ENCODE measurements at regions not wholly inside any gene's neighbourhood (a gene's known extent, or its start where the extent isn't known, plus 50 kb on each side); places are given as distances from the start of the nearest gene placed in this dataset.
"Not testable (repeated sequence)": the region's sequence is repeated elsewhere in the genome, so short reads cannot be mapped to it uniquely, and the experiment has no call there.

DNA sequence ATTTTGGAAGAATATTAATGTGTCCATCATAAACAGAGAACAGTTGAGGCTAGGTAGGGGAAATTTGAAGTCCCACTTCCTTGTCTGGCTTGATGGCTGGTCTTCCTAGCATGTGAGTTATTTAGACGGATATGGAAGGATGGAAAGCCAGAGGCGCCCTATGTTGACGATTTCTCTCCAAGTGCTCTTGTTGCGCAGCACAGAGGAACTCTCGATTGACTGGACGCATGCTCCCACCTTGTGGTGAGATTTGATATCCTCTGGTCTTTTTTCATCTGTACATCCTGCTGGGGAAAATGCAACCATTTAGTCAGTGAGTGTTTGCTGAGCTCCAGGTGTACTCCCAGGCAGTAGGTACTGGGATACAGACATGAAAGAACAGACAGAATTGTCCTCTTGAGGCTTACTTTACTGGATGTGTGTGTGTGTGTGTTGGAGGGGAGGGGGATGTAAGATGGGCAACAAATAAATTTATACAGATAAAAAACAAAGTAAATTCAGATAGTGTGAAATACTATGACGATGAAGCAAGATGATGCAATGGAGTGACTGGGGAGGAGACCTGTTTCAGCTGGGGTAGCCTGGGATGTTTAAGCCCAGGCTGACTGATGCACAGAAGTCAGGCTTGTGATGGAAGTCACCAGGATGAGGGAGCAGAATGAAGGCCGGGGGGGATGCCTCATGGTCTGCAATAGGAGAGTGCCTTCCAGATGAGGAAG lies 137.2 kb downstream of the TRIM43 start:
- DNase-seq: peak; percentile 21 to 46

DNA sequence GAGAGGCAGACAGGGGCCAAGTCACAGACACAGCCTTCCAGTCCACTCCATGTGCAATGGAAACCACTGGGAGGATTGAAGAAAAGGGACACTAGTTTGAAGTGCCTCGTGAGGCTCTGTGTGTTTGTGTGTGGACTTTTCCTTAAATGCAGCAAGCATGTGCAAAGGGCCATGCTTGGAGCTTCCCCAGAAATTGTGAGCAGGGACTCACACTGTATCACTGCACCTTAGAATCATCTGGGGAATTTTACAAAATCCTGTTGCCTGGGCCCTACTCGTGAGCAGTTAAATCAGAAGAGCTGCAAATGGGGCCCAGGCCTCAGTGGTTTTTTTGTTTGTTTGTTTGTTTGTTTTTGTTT lies 137.8 kb downstream of the TRIM43 start:
- DNase-seq: no peak

GRCh38 chr2:95730813-95731212 lies 139.0 kb downstream of the TRIM43 start:
- DNase-seq: no peak

GRCh38 chr2:95734976-95735890 lies 143.4 kb downstream of the TRIM43 start:
- DNase-seq: peak in 1 of 2 donors; percentile 2

DNA sequence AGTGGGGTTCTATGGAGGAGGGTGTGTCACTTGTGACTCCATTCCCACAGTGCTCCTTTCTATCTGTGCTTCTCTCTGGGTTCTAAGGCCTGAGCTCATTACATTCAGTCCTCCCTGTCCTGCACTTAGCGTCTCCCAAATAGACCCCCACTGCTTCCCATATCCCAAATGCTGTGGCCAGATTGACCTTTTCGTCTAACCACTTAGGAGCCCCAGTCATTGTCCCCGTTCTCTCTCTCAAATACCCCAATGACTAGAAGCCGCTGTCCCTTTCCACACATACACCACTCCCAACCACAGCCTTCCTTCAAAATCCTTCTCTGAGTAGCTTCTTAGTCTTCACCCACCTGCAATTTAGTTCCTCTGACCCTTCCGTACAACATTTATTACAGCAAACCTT lies 146.5 kb downstream of the TRIM43 start:
- DNase-seq: no peak

GRCh38 chr2:95752126-95752525 lies 160.3 kb downstream of the TRIM43 start:
- not testable (repeated sequence) for DNase-seq

DNA sequence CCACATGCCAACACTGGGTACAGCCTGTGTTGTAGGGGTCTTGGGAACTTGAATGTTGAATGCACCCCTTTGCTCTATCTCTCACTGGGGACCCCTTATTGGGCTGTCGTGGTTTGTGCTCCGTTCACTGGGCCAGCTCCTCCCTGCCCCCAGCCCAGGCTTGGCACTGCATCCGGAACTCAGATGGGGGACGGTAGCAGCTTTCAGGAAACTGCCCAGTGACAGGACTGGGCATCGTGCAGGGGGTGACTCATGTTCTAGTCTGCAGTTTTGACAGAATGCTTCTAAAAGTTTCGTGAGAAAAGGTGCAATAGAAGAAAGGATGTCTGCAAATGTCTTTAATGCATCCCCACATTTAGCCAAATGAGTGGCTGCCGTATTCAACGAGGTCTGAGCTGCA lies 162.0 kb downstream of the TRIM43 start:
- not testable (repeated sequence) for DNase-seq

DNA sequence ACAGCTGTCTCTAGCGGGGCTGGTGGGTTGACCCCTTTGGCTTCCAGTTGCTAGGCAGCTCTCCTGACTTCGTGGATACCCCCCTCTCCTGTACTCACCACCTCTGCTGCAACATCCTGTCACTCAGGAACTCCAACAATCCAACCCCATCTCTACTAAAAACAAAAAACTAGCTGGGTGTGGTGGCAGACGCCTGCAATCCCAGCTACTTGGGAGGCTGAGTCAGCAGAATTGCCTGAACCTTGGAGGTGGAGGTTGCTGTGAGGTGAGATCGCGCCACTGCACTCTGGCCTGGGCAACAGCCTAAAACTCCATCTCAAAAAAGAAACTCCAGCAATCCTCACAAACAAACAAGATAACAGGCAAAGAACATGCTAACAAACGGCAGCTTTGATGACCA lies 162.4 kb downstream of the TRIM43 start:
- not testable (repeated sequence) for DNase-seq

DNA sequence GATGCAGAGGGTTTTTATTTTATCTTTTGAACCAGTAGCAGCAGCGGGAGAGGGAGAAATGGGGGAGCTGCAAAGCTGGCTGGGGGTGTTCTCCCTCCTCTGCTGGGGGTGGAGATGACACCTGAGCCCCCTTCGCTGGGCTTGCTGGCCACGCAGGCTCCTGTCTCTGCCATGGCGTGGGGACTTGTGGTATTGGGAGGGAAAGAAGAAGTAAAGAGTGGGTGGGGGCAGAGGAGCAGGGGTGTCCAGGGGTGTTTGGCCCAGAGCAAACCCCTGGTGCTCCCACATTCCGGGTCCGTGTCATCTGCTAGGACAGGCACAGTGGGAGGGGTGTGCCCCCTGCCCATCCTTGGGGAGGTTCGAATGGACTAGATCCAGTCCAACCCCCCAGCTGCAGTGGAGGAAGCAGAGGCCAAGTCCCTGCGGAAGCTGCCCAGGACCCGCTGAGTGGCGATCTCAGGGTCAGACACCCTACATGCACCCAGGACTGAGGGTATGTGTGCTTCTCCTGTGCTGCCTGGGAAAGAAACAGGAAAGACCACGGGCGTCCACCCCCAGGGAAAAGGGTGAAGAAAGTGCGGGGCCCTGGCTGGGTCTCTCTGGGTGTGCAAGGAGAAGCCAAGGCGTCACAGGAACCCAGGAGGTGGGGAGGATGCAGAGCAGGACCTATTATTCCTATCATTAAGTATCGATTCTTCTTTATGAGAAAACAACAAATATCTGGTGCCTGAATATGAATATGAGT lies 163.2 kb downstream of the TRIM43 start:
- not testable (repeated sequence) for DNase-seq

DNA sequence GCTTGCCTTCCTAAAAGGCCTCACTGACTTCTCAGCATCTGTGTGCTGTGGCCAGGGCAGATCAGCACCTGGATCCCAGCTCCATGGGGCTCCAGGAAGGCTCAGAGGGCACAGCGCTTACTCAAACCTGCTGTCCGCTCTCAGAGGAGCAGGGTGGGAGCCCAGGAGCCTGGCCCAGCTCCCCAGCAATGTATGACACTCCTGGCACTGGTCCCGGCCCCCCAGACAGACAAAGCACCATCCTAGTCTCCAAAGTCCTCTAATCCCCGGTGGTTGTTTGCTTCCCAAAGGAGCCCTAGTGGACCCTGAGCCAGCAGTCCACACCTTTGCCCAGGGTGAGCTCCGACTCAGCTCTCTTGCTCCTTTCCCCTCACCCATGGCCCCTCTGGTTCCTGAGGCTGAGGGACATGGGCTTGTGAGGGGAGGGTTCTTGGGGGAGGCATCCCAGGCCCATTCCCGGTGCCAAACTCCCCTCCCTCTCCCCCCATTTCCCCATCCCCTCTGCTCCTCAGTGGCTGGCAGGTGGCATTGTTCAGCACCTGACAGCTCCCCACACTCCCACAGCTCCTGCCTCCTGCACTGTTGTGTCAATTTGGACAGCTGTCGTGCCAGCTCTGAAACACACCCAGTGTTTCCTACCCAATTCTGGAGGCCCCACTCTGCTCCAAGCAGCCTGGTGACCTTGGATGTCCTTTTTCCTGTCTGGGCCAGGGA lies 164.3 kb downstream of the TRIM43 start:
- not testable (repeated sequence) for DNase-seq

GRCh38 chr2:95757988-95758387 lies 166.2 kb downstream of the TRIM43 start:
- DNase-seq: no peak

DNA sequence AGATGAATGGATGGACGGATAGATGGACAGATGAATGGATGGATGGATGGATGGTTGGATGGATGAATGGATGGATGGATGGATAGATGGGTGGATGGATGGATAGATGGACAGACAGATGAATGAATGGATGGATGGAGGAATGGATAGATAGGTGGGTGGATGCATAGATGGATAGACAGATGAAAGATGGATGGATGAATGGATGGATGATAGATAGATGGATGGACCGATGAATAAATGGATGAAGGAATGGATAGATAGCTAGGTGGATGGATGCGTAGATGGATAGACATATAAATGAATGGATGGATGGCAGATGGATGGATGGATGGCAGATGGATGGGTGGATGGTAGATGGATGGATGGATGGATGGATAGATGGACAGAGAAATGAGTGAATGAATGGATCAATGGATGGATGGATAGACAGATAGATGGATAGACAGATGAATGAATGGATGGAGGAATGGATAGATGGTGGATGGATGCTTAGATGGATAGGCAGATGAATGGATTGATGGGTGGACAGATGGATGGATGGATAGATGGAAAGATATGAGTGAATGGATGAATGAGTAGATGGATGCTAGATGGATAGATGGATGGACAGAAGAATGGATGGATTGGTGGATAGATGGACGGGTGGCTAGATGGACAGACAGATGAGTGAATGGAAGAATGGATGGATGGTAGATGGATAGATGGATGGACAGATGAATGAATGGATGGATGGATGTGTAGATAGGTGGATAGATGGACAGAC lies 167.9 kb downstream of the TRIM43 start:
- no peak for DNase-seq

DNA sequence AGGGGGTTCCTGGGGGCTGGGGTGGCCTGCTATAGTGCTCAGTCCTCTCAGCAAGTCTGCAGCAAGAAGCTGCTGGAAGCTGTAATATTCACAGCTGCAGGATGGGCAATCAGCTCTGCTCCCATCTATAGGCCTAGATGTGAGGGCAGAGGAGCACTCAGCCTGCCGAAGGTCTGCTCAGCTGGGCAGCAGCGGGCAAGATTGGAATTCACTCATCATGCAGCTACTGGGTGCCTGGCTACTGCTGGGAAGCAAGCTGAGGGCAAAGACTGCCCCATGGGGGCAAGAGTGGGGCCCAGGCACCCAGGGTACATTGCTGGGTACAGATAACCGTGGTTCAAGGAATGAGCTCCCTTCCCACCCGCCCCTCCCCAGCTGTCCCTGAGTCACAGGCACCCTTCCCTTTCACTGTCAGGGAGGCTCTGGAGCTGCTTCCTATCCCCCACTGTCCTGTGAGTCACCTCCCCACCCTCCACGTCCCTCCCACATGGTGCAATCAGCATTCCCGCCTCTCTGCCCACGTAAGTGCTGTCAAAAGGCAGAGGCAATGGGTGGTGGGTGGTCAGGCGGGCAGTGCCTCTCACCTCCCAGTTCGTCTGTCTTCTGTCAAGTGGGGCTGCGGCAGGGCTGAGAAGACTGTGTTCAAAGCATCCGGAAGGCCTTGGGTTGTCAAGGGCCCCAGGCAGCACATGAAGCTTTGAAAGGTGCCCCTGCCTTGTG lies 169.2 kb downstream of the TRIM43 start:
- no peak for DNase-seq

DNA sequence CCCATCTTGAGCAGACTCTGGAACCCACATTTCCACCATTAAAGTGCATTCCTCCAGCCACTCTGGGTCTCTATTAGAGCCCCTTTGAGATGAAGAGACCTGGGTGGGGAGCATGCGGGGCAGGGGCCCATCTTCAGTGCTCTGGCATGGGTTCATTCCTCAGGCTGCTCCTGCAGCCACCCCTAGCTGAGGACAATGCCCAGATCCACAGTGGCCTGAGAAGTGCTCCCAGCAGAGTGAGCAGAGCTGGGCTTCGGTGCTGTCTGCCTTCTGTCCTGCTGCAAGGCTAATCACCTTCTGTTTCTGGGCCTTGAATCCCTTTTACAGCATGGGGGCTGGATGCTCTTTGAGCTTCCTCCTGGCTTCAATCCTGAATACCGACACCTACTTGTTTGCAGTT lies 169.8 kb downstream of the TRIM43 start:
- DNase-seq: no peak

DNA sequence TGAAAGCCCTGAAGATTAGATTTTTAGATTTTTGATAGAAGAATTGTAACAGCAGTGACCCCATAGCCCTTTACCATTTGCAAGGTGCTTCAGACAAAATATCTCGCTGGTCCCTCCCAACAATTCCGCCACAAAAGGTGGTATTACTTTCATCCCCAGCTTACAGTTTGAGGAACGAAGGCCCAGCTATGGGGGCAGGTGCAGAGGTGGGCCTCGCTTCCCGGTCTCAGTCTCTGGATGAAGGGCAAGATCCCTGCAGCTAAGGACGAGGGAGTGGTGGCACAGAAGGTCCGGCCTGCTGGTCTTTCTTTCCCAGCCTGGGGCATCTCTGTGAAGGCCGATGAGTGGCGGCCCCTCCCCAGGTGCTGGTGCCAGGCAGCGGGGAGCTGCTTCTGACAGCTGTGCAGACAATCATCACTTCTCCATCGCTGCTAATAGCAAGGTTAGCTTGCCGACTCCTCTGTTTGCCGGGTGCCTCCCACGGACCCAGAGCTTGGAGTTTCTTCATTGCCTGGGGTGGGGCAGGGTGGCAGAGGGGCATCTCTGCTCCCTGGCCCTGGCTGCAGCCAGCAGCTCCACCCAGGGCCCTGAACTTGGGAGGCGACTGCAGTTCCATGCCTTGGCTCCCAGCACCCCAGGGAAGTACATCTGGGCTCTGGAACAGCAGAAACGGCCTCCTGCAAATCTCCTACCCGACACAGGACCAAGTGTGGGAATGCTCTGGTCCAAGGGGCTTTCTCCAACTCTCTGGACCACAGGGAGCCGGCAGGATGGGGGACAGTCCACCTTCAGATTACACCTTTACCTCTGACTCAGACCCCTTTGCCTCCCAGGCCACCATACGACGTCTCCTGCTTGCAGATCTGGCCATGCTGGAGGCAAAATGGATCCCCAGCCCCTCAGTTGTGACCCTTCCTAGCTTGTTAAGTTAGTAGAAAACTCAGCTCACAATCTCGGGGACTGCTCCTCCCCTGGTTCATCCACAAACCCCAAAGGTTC lies 170.5 kb downstream of the TRIM43 start:
- DNase-seq: not testable (repeated sequence)

DNA sequence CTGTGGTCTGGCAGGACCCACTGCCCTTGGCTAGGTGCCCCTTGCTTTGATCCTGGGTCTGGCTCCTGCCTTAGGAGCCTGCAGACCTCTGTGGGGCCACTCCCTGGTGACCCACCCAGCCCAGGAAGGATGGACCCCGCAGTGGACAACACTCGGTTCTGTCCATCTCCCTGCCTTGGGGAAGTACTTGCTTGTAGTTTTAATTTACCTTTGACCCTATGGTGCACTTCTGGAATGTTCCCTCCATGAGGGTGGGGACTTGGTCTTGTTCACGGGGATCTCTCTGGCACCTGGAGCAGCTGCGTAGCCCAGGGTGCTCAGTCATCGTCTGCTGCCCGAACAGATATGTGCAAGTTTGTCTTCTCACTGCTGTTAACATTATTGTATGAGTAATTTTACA lies 171.3 kb downstream of the TRIM43 start:
- not testable (repeated sequence) for DNase-seq

GRCh38 chr2:95764966-95765365 lies 173.2 kb downstream of the TRIM43 start:
- DNase-seq: not testable (repeated sequence)

GRCh38 chr2:95765925-95766910 lies 174.4 kb downstream of the TRIM43 start:
- DNase-seq: not testable (repeated sequence)

DNA sequence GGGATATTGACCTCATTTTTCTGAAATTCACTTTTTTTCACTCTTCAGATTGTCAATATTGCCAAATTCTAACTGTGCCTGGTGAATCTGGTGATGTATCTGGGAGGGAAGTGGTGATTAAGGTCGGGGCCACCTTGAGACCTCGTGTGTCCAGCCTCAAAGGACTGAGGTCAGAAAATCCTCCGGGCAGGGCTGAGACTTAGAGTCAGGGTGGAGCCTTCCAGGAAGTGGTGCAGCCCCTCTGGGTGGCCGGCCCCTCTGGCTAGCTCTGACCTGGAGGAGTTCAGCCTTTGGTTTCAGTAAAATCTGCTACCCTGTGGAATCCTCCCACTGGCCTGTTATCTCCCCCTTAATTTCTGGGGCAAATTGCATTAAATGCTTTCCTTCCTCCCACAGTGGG lies 175.7 kb downstream of the TRIM43 start:
- not testable (repeated sequence) for DNase-seq

Data from CD4-positive, alpha-beta T cell treated with Interferon alpha-2 for 1 hour (primary cell).